ENCODE measurements at regions not wholly inside any gene's neighbourhood (a gene's known extent, or its start where the extent isn't known, plus 50 kb on each side); places are given as distances from the start of the nearest gene placed in this dataset.

- DNase-seq (ENCODE audit: extremely low read depth in 1 of 4, low spot score in 3 of 4): no peak
- POLR2A ChIA-PET: no interaction called here
- Histone ChIP-seq H3K4me1 (replicated peaks in 1 of 2; ENCODE audit: control insufficient read depth in 2 of 2, insufficient read depth in 2 of 2, low read length in 2 of 2) (no peaks in the 10 kb centered on the region), H3K4me3 (no peak overlapping the region), H3K9me1 (ENCODE audit: control insufficient read depth, insufficient read depth, low read length) (no peaks in the 10 kb centered on the region), H3K9ac (ENCODE audit: insufficient read depth in 1 of 2, low read depth in 2 of 2, low read length in 2 of 2) (no peak overlapping the region), H3K79me2 (ENCODE audit: control insufficient read depth, insufficient read depth, low read length) (no peaks in the 10 kb centered on the region), H3K27me3 (ENCODE audit: control insufficient read depth in 2 of 2, insufficient read depth in 2 of 2, low read length in 2 of 2) (no peaks in the 10 kb centered on the region), H2AFZ (ENCODE audit: low read depth, low read length) (no peak overlapping the region), H3K9me3 (replicated peaks; ENCODE audit: control insufficient read depth, insufficient read depth, low read depth, low read length) (no peaks in the 10 kb centered on the region), H3K4me2 (ENCODE audit: insufficient read depth, low read length) (no peak overlapping the region), H4K20me1 (replicated peaks; ENCODE audit: control insufficient read depth, insufficient read depth, low read length) (no peaks in the 10 kb centered on the region), H3K36me3 (ENCODE audit: control insufficient read depth, insufficient read depth, low read length) (no peaks in the 10 kb centered on the region), H3K27ac (ENCODE audit: extremely low read depth, low read depth, low read length) (no peak overlapping the region)
- WGBS (ENCODE audit: insufficient coverage, low coverage, missing lambda C conversion rate): 9% methylated on average over 2 of the region's 2 CpGs
- no peak for FAIRE-seq
- no TSS peak for BruUV-seq (replicated peaks)
- CTCF ChIA-PET (ENCODE audit: low intra/inter-chr PET ratio): no interaction called here
- ATAC-seq: no peak
- in situ Hi-C loops (cut with MboI): no loop called here
- intact Hi-C loops (cut with micrococcal nuclease): no loop called here
- TF ChIP-seq ZBTB40 (IDR thresholded peaks at IDR 0.05): no peak
- no peak for TF ChIP-seq ZBTB40 (CRISPR knock-in tag; IDR thresholded peaks at IDR 0.05)
- TF ChIP-seq KAT7 (CRISPR knock-in tag; IDR thresholded peaks at IDR 0.05; ENCODE audit: borderline replicate concordance): no peak
- TF ChIP-seq SAP30 (IDR thresholded peaks at IDR 0.05; ENCODE audit: borderline replicate concordance, insufficient read depth, low read depth, low read length, poor library complexity, severe bottlenecking): no peak
- no peak for TF ChIP-seq ATF6 (CRISPR knock-in tag; IDR thresholded peaks at IDR 0.05)
- no peak for TF ChIP-seq ZNF134 (CRISPR knock-in tag; conservative IDR thresholded peaks at IDR 0.05)
- TF ChIP-seq CEBPG (CRISPR knock-in tag; IDR thresholded peaks at IDR 0.05): no peak
- TF ChIP-seq CEBPG (tag; conservative IDR thresholded peaks at IDR 0.05 in 1 of 2, IDR thresholded peaks at IDR 0.05 in 1 of 2): no peak
- no peak for TF ChIP-seq TCFL5 (CRISPR knock-in tag; conservative IDR thresholded peaks at IDR 0.05)
- no peak for TF ChIP-seq PTTG1 (tag; IDR thresholded peaks at IDR 0.05; ENCODE audit: low read depth)
- no peak for TF ChIP-seq HDGF (IDR thresholded peaks at IDR 0.05)
- no peak for TF ChIP-seq FOXP1 (CRISPR knock-in tag; IDR thresholded peaks at IDR 0.05)
- TF ChIP-seq NBN (IDR thresholded peaks at IDR 0.05; ENCODE audit: low read depth): no peak
- no peak for TF ChIP-seq ETS2 (tag; IDR thresholded peaks at IDR 0.05; ENCODE audit: borderline replicate concordance, poor library complexity, severe bottlenecking)
These were observed 179.0 kb downstream of the RASSF9 start for GRCh38 chr12:85657251-85657650.

Data from K562 (cell line).